ENCODE measurements at regions not wholly inside any gene's neighbourhood (a gene's known extent, or its start where the extent isn't known, plus 50 kb on each side); places are given as distances from the start of the nearest gene placed in this dataset.

DNA sequence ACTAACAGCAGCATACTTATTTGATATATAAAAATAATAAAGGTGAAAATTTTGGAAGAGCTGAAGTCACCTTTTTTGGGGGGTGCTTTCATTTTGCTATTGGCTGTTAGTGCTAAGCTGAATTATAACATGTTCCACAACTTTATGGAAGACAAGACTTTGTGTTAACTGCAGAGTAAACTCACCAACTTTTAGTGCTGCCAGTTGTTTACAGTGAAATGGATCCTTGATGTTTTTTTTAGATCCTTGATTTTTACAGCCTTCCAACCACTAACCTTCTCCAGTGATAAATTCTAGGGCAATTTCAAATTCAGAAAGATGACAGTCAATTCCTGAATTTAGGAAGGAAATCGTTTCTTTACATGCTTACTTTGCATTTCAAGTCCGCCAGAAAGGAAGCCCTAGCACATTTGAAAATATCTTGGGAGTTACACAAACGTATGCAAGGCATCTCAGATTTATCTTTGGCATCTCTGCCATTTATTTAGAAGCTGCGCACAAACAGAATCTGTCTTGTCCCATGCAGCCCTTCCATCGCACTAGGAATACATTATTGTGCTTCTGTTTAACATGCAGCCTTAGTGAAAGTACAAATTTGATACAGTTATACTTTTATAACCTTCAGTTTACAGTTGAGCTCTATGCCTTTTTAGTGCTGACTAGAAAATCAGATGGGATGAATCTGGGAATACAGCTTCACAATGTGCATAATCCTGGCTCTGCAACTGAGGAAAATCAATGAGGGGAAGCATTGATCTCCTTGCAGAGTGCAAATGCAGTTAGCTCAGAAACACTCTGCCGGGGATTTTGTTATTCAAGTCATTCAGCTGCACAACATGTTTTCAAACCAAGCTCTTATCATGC, 142.4 kb upstream of the ZNF608 start:
- no TSS peak for BruUV-seq (replicated peaks)
- Histone ChIP-seq H2AFZ (ENCODE audit: low read length) (peak overlapping the region; percentile 87), H3K4me2 (ENCODE audit: low read length) (peak overlapping the region; percentile 54)

DNA sequence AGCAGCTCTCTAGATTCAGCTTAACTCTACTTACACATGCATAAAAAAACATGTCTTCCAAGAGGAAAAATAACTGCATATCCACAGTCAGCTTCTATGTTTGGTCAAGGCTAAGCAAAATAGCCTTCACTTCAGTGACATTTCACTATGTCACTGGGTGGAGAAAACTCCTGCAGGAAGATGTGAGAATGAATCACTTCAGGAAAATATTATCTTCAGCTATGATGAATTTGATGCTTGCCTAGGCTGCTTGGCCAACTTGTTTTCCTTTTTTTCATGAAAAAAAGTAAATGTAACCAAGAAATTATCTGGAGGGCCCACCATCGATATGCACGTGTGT, 143.0 kb upstream of the ZNF608 start:
- ChIA-PET CTCF (ENCODE audit: unreplicated experiment) (interaction anchor here (0.8 kb wide), 1 partner anchor 10 kb away, joined by 5 read pairs; no protein-coding TSS in a partner anchor), POLR2A (interaction anchor here (0.5 to 1.9 kb wide), 6 partner anchors 10 to 152 kb away, joined by 3 to 7 read pairs (median 4); no protein-coding TSS in a partner anchor)
- Histone ChIP-seq H3K9me3 (ENCODE audit: low read length) (no peaks in the 10 kb centered on the region), H3K27ac (ENCODE audit: low read depth, low read length, poor library complexity, severe bottlenecking) (no peak overlapping the region), H3K36me3 (ENCODE audit: insufficient read depth, low read length) (no peaks in the 10 kb centered on the region; the same call in 1 of the 2 replicates), H3K4me2 (ENCODE audit: low read length) (peak overlapping the region; percentile 54; the same call in 1 of the 2 replicates), H3K9me2 (ENCODE audit: insufficient read depth, low read length) (no peaks in the 10 kb centered on the region), H3K79me2 (ENCODE audit: insufficient read depth, low read depth, low read length) (no peaks in the 10 kb centered on the region), H4K20me1 (ENCODE audit: insufficient read depth, low read length) (no peaks in the 10 kb centered on the region), H3K4me1 (ENCODE audit: insufficient read depth, low read length, poor library complexity, severe bottlenecking) (peaks cover 17% of the 10 kb centered on the region), H2AFZ (ENCODE audit: low read length) (peak overlapping the region; percentile 87), H3K4me3 (ENCODE audit: low read depth, low read length, poor library complexity, severe bottlenecking) (no peak overlapping the region)
- DNase-seq (ENCODE audit: low spot score), result no peak
- no TSS peak for BruUV-seq (replicated peaks)
- intact Hi-C loops (cut with micrococcal nuclease; ENCODE audit: unreplicated experiment), result no loop called here
- TF ChIP-seq, protein P1, sequence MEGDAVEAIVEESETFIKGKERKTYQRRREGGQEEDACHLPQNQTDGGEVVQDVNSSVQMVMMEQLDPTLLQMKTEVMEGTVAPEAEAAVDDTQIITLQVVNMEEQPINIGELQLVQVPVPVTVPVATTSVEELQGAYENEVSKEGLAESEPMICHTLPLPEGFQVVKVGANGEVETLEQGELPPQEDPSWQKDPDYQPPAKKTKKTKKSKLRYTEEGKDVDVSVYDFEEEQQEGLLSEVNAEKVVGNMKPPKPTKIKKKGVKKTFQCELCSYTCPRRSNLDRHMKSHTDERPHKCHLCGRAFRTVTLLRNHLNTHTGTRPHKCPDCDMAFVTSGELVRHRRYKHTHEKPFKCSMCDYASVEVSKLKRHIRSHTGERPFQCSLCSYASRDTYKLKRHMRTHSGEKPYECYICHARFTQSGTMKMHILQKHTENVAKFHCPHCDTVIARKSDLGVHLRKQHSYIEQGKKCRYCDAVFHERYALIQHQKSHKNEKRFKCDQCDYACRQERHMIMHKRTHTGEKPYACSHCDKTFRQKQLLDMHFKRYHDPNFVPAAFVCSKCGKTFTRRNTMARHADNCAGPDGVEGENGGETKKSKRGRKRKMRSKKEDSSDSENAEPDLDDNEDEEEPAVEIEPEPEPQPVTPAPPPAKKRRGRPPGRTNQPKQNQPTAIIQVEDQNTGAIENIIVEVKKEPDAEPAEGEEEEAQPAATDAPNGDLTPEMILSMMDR (conservative IDR thresholded peaks at IDR 0.05; ENCODE audit: low read length), result no peak
- TF ChIP-seq EZH2phosphoT487 (IDR thresholded peaks at IDR 0.05; ENCODE audit: borderline replicate concordance, low read depth, low read length), result no peak

More for the DNA sequence above, 142.4 kb upstream of the ZNF608 start:
- ChIA-PET CTCF (ENCODE audit: unreplicated experiment) (interaction anchor here (0.6 to 0.8 kb wide), 2 partner anchors 9 to 56 kb away, joined by 3 to 5 read pairs; no protein-coding TSS in a partner anchor), POLR2A (interaction anchor here (0.5 to 1.9 kb wide), 11 partner anchors 10 to 477 kb away, joined by 3 to 7 read pairs (median 3); no protein-coding TSS in a partner anchor)
- H4K20me1 ChIP-seq (ENCODE audit: insufficient read depth, low read length), result no peaks in the 10 kb centered on the region
- TF ChIP-seq, protein P1 (conservative IDR thresholded peaks at IDR 0.05; ENCODE audit: low read length), result no peak
- TF ChIP-seq EZH2phosphoT487 (IDR thresholded peaks at IDR 0.05; ENCODE audit: borderline replicate concordance, low read depth, low read length), result no peak
- no peaks in the 10 kb centered on the region for H3K79me2 ChIP-seq (ENCODE audit: insufficient read depth, low read depth, low read length)
- H3K9me3 ChIP-seq (ENCODE audit: low read length), result no peaks in the 10 kb centered on the region
- DNase-seq (ENCODE audit: low spot score), result no peak
- H3K27ac ChIP-seq (ENCODE audit: low read depth, low read length, poor library complexity, severe bottlenecking), result no peak overlapping the region
- no peaks in the 10 kb centered on the region; the same call in 1 of the 2 replicates for H3K36me3 ChIP-seq (ENCODE audit: insufficient read depth, low read length)
- no peak overlapping the region for H3K4me3 ChIP-seq (ENCODE audit: low read depth, low read length, poor library complexity, severe bottlenecking)
- H3K9me2 ChIP-seq (ENCODE audit: insufficient read depth, low read length), result no peaks in the 10 kb centered on the region
- intact Hi-C loops (cut with micrococcal nuclease; ENCODE audit: unreplicated experiment), result no loop called here
- H3K4me1 ChIP-seq (ENCODE audit: insufficient read depth, low read length, poor library complexity, severe bottlenecking), result peaks cover 17% of the 10 kb centered on the region
